Lower leg skin (tissue), 4 donors: ENCODE measurements at regions not wholly inside any gene's neighbourhood (a gene's known extent, or its start where the extent isn't known, plus 50 kb on each side); places are given as distances from the start of the nearest gene placed in this dataset.
"Not testable (repeated sequence)": the region's sequence is repeated elsewhere in the genome, so short reads cannot be mapped to it uniquely, and the experiment has no call there.

Experiments
- DNase-seq, 2 donors: peaks; one replicate each; pipeline ENCODE4 v3.0.0-alpha.2; 2019; ENCODE audit warnings: low spot score in 2 of 2
- H3K4me3 ChIP-seq: fragments of 200-600 bp; sonication (generic); 2 replicates; pipeline ENCODE4 v1.5.1; 2017; ENCODE audit warnings: mild to moderate bottlenecking, low read depth; ENCODE audit not compliant: poor library complexity, severe bottlenecking
- POLR2A ChIP-seq, 2 donors: fragments of 450-650 bp; IDR thresholded peaks; one replicate each; pipeline ENCODE4 v1.6.1; 2016 to 2017; ENCODE audit warnings: antibody characterized with exemption in 2 of 2, mild to moderate bottlenecking in 1 of 2, moderate library complexity in 1 of 2
- WGBS, 2 donors: methylation state at CpG; one replicate each; pipeline ENCODE4 v1.1.5; 2018; 5-methylcytosine and 5-hydroxymethylcytosine counted together
- intact Hi-C: fragments of 100-400 bp; cut with DNase I; formaldehyde crosslinking; loops from one replicate; pipeline ENCODE4 v1.15.0; 2023; ENCODE audit warnings: low total_unique reads
- TF ChIP-seq, protein P1 (sequence below), 3 donors: fragments of 450-650 bp; IDR thresholded peaks; one replicate each; pipeline ENCODE4 v1.5.1; 2016; ENCODE audit warnings: antibody characterized with exemption in 3 of 3, mild to moderate bottlenecking in 3 of 3, moderate library complexity in 2 of 3

- H3K4me3 ChIP-seq = no peak overlapping the region
- intact Hi-C loops = no loop called here
- 86% methylated on average over 5 of the region's 5 CpGs for WGBS, 2 donors
- DNase-seq = no peak
- no peak for TF ChIP-seq POLR2A (IDR thresholded peaks at IDR 0.05)
- TF ChIP-seq, protein P1, sequence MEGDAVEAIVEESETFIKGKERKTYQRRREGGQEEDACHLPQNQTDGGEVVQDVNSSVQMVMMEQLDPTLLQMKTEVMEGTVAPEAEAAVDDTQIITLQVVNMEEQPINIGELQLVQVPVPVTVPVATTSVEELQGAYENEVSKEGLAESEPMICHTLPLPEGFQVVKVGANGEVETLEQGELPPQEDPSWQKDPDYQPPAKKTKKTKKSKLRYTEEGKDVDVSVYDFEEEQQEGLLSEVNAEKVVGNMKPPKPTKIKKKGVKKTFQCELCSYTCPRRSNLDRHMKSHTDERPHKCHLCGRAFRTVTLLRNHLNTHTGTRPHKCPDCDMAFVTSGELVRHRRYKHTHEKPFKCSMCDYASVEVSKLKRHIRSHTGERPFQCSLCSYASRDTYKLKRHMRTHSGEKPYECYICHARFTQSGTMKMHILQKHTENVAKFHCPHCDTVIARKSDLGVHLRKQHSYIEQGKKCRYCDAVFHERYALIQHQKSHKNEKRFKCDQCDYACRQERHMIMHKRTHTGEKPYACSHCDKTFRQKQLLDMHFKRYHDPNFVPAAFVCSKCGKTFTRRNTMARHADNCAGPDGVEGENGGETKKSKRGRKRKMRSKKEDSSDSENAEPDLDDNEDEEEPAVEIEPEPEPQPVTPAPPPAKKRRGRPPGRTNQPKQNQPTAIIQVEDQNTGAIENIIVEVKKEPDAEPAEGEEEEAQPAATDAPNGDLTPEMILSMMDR (IDR thresholded peaks at IDR 0.05) = no peak
These were observed 357.0 kb upstream of the PIK3R1 start for GRCh38 chr5:67858471-67859031.

GRCh38 chr5:67857502-67857901 is 358.1 kb upstream of the PIK3R1 start:
- WGBS, 2 donors = 97 to 100% methylated on average over 1 of the region's 1 CpG
- intact Hi-C loops = no loop called here
- no peak for TF ChIP-seq POLR2A (IDR thresholded peaks at IDR 0.05)
- TF ChIP-seq, protein P1 (IDR thresholded peaks at IDR 0.05) = no peak
- no peak overlapping the region for H3K4me3 ChIP-seq
- DNase-seq = no peak

DNA sequence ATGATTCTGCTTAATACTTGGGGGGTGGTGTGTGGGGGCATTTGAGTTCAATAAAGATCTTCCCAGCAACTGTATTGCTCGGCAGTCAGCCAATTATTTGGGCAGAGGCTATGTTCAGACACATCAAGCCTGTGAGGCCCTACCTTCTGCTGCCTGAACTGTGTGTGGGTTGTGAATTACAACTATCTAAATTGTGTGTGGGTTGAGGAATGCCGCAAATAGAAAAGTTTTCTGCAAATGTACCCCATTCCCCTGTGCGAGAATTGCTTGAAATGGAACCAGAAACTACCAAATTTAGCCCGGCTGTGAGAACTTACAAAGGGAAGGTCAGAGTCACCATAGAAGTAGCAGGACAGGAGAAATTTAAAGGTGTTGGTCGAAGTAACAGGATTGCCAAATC is 360.0 kb upstream of the PIK3R1 start:
- H3K4me3 ChIP-seq = no peak overlapping the region
- TF ChIP-seq POLR2A (IDR thresholded peaks at IDR 0.05) = no peak
- TF ChIP-seq, protein P1 (IDR thresholded peaks at IDR 0.05) = no peak
- intact Hi-C loops = no loop called here
- WGBS, 2 donors = 61 to 72% methylated on average over 5 of the region's 5 CpGs
- DNase-seq = no peak

DNA sequence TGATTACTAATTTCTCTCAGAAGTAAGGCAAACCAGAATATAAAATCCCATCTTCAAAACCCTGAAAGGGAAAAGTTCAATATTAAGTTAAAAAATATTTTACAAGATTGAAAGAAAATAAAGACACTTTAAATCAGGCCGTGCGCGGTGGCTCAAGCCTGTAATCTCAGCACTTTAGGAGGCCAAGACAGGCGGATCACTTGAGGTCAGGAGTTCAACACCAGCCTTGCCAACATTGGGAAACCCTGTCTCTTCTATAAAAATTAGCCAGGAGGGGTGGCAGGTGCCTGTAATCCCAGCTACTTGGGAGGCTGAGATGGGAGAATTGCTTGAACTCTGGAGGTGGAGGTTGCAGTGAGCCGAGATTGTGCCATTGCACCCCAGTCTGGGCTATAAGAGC is 364.6 kb upstream of the PIK3R1 start:
- 82 to 99% methylated on average over 5 of the region's 5 CpGs for WGBS, 2 donors
- DNase-seq, H3K4me3 ChIP-seq, intact Hi-C loops: not testable (repeated sequence)

DNA sequence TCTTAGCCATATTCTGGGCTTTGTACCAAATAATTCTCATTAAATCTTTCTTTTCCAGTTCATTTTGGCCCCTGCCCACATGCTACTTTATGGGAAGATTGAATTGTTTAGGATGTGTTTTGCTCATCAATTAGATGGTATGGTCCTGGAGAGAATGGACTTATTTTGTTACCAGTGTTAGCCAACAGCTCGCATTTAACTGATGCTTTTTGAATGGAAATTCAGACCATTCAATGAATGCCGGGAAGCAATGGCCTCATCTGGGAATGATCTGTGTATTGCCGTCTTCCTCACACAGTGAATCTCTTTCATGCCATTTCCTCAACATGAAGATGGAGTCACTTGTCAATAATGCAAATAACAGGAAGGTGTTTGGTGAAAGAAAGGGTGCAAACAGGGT is 370.6 kb upstream of the PIK3R1 start:
- no peak overlapping the region for H3K4me3 ChIP-seq
- intact Hi-C loops = no loop called here
- no peak for TF ChIP-seq POLR2A (IDR thresholded peaks at IDR 0.05)
- no peak for DNase-seq
- 73 to 80% methylated on average over 3 of the region's 3 CpGs for WGBS, 2 donors

GRCh38 chr5:67842806-67843205 is 372.8 kb upstream of the PIK3R1 start:
- H3K4me3 ChIP-seq = no peak overlapping the region
- intact Hi-C loops = no loop called here
- no peak for DNase-seq
- no peak for TF ChIP-seq POLR2A (IDR thresholded peaks at IDR 0.05)
- TF ChIP-seq, protein P1 (IDR thresholded peaks at IDR 0.05) = no peak
- WGBS, 2 donors = 46 to 58% methylated on average over 3 of the region's 3 CpGs

- 92 to 97% methylated on average over 3 of the region's 3 CpGs for WGBS, 2 donors
- H3K4me3 ChIP-seq, intact Hi-C loops, DNase-seq: not testable (repeated sequence)
These were observed 378.3 kb upstream of the PIK3R1 start for GRCh38 chr5:67837225-67837624.

DNA sequence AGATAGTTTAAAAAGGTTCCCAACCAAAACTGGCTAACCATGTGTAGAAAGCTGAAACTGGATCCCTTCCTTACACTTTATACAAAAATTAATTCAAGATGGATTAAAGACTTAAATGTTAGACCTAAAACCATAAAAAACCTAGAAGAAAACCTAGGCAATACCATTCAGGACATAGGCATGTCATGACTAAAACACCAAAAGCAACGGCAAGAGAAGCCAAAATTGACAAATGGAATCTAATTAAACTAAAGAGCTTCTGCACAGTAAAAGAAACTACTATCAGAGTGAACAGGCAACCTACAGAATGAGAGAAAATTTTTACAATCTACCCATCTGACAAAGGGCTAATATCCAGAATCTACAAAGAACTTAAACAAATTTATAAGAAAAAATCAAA is 379.1 kb upstream of the PIK3R1 start:
- DNase-seq, H3K4me3 ChIP-seq, intact Hi-C loops: not testable (repeated sequence)
- 67 to 68% methylated on average over 1 of the region's 1 CpG for WGBS, 2 donors
